GM06990 (cell line): ENCODE measurements at regions not wholly inside any gene's neighbourhood (a gene's known extent, or its start where the extent isn't known, plus 50 kb on each side); places are given as distances from the start of the nearest gene placed in this dataset.

Source experiments
- DNase-seq: peaks from one replicate; pipeline ENCODE4 v3.0.0-alpha.2; 2011; ENCODE audit not compliant: insufficient read length; ENCODE audit errors: extremely low read depth
- H3K27me3 ChIP-seq: replicated peaks from 2 replicates; pipeline ENCODE4 v1.6.0; 2011; ENCODE audit warnings: low read length; ENCODE audit not compliant: control insufficient read depth, insufficient read depth
- H3K36me3 ChIP-seq: 2 replicates; pipeline ENCODE4 v1.5.1; 2011; ENCODE audit warnings: low read length; ENCODE audit not compliant: control insufficient read depth, insufficient read depth
- H3K4me3 ChIP-seq: replicated peaks from 2 replicates; pipeline ENCODE4 v1.5.1; 2011; ENCODE audit warnings: low read depth, mild to moderate bottlenecking, control low read depth, low read length
- TF ChIP-seq, protein P1 (sequence below): IDR thresholded peaks from 2 replicates; pipeline ENCODE4 v1.5.1; 2011; ENCODE audit warnings: low read length, control low read depth, mild to moderate bottlenecking, inconsistent platforms; ENCODE audit not compliant: insufficient read depth, poor library complexity, severe bottlenecking

DNA sequence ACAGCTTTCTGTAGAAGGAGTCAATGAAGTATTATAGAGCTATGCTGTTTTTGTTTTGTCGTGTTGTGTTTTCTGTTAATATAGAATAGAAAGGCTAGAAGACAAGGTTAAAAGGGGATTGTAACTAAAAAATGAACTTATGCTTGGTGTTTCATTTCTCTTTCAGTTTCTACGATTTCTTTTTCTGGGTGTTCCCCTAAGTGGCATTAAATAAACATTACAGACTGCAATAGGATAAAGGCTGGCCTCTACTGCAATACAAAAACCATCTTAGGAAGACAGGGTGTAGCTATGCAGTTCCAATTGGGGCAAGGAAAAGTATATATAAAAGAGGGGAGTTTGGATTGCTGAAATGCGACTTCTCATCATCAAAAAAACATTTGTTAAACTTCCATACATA, 1609.7 kb upstream of the ACVR2A start:
- H3K27me3 ChIP-seq, result no peaks in the 10 kb centered on the region
- DNase-seq, result no peak
- no peaks in the 10 kb centered on the region for H3K36me3 ChIP-seq
- TF ChIP-seq, protein P1, sequence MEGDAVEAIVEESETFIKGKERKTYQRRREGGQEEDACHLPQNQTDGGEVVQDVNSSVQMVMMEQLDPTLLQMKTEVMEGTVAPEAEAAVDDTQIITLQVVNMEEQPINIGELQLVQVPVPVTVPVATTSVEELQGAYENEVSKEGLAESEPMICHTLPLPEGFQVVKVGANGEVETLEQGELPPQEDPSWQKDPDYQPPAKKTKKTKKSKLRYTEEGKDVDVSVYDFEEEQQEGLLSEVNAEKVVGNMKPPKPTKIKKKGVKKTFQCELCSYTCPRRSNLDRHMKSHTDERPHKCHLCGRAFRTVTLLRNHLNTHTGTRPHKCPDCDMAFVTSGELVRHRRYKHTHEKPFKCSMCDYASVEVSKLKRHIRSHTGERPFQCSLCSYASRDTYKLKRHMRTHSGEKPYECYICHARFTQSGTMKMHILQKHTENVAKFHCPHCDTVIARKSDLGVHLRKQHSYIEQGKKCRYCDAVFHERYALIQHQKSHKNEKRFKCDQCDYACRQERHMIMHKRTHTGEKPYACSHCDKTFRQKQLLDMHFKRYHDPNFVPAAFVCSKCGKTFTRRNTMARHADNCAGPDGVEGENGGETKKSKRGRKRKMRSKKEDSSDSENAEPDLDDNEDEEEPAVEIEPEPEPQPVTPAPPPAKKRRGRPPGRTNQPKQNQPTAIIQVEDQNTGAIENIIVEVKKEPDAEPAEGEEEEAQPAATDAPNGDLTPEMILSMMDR, result no peak
- no peak overlapping the region for H3K4me3 ChIP-seq

GRCh38 chr2:146229508-146230155, 1615.2 kb upstream of the ACVR2A start:
- DNase-seq, result no peak
- Histone ChIP-seq H3K4me3 (no peak overlapping the region), H3K27me3 (no peaks in the 10 kb centered on the region), H3K36me3 (no peaks in the 10 kb centered on the region)
- TF ChIP-seq, protein P1, result no peak

DNA sequence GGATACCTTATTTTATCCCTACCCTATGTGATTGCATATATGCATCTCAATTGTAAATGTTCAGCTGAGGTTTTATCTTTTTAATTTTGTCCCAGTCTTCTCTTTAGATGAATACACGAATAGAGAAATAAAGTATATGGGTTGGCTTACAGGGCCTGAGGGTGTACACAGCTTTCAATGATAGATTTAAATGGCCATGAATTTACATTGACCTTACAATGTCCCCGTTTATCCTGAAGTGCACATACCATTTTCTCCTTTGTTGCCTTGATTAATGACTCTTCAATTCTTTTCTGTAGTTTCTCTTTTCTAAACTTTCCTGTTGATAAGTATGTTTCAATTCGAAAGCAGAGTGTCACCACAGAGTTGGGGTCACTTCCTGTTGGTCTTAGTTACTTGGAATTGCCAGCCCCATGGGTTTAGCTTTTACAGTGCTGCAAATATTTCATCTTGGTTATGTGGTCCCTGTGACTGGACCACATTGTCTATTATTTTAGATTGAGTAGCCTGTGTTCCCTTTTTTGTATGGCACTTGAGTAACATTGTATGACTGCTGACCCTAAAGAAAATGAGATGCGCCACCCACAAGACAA, 1616.3 kb upstream of the ACVR2A start:
- no peaks in the 10 kb centered on the region for H3K27me3 ChIP-seq
- no peaks in the 10 kb centered on the region for H3K36me3 ChIP-seq
- DNase-seq, result peak; percentile 18
- H3K4me3 ChIP-seq, result no peak overlapping the region
- TF ChIP-seq, protein P1, result no peak

DNA sequence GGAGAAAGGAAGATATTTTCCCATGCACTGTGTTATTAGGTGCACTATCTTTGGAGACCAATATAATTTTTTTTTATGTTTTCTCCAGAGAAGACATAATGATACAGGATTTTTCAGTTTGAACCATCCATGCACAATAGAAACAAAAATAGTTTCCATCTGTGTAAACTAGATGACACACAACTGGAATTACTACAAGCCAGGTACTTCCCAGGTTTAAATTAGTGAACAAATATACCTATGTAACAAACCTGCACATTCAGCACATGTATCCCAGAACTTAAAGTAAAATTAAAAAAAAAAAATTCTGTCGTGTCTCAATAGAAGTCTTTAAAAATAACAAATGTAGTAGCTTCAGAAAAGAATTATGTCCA, 1616.8 kb upstream of the ACVR2A start:
- Histone ChIP-seq H3K4me3 (no peak overlapping the region), H3K36me3 (no peaks in the 10 kb centered on the region), H3K27me3 (no peaks in the 10 kb centered on the region)
- no peak for DNase-seq
- TF ChIP-seq, protein P1, result no peak

DNA sequence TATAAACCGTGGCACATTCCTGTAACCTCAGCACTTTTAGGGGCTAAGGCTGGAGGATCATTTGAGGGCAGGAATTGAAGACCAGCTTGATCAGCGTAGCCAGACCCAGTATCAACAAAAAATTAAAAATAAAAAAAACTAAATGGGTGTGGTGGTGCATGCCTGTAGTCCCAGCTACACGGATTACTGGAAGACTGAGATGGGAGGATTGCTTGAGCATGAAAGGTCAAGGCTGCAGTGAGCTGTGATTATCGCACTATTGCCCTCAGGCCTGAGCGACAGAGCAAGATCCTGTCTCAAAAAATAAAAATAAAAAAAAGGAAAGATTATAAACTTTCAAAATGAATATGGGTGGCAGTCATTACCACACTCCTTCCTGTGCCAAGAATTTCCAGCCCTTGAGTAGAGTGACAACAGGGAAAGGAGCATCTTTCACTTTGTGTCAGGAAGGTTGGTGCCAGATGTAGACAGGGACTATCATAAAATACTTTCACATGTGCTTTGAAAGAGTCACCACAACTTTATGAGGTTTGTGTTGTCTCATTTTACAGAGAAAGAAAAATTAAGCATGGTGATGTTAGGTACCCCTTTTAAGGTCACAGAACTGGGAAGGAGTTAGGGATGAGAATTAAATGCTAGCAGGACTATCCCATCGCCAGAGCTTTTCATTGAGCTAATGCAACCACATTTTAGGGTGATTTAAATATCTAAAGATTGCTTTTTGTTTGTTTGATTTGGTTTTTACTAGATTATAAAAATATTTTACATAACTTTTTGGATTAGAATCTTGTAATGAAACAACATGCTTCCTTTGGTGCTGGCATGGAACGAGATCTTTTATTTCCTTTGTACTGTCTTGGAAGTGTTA, 1617.4 kb upstream of the ACVR2A start:
- Histone ChIP-seq H3K4me3 (no peak overlapping the region), H3K27me3 (no peaks in the 10 kb centered on the region), H3K36me3 (no peaks in the 10 kb centered on the region)
- peak; percentile 18 for DNase-seq
- TF ChIP-seq, protein P1, result no peak
